Neural cell (in vitro differentiated cells): ENCODE measurements at regions not wholly inside any gene's neighbourhood (a gene's known extent, or its start where the extent isn't known, plus 50 kb on each side); places are given as distances from the start of the nearest gene placed in this dataset.

Experiments
- H2AFZ ChIP-seq: fragments of 200-600, 300-800 bp; sonication (generic), shearing (Covaris generic); 2 replicates; pipeline ENCODE4 v1.6.0; 2014; ENCODE audit warnings: low read depth, mild to moderate bottlenecking, antibody characterized with exemption, low read length, moderate library complexity
- H3F3A ChIP-seq: fragments of 200-600 bp; shearing (Covaris generic); 2 replicates; pipeline ENCODE4 v1.6.1; 2016; ENCODE audit warnings: mild to moderate bottlenecking, moderate library complexity, mixed read lengths, antibody characterized with exemption, low read length; ENCODE audit not compliant: insufficient read depth, poor library complexity, severe bottlenecking
- H3K27ac ChIP-seq: fragments of 200-600, 300-800 bp; sonication (generic), shearing (Covaris generic); 2 replicates; pipeline ENCODE4 v1.5.1; 2014; ENCODE audit warnings: mild to moderate bottlenecking, low read length, moderate library complexity
- H3K27me3 ChIP-seq: fragments of 300-800, 200-600 bp; sonication (generic), shearing (Covaris generic); 2 replicates; pipeline ENCODE4 v1.6.0; 2014; ENCODE audit warnings: mild to moderate bottlenecking, low read depth, low read length, moderate library complexity; ENCODE audit not compliant: insufficient read depth
- H3K36me3 ChIP-seq: fragments of 300-800, 200-600 bp; sonication (generic), shearing (Covaris generic); 2 replicates; pipeline ENCODE4 v1.5.1; 2014; ENCODE audit warnings: mild to moderate bottlenecking, antibody characterized with exemption, low read length, moderate library complexity; ENCODE audit not compliant: insufficient read depth
- H3K4me2 ChIP-seq: fragments of 300-800, 200-600 bp; sonication (generic), shearing (Covaris generic); 2 replicates; pipeline ENCODE4 v1.6.0; 2014; ENCODE audit warnings: mild to moderate bottlenecking, low read length
- H3K4me3 ChIP-seq: fragments of 300-800, 200-600 bp; sonication (generic), shearing (Covaris generic); 2 replicates; pipeline ENCODE4 v1.5.1; 2014; ENCODE audit warnings: mild to moderate bottlenecking, low read length, moderate library complexity
- H3K79me2 ChIP-seq: fragments of 200-600 bp; shearing (Covaris generic); replicated peaks from 2 replicates; pipeline ENCODE4 v1.6.0; 2014; ENCODE audit warnings: mild to moderate bottlenecking, low read length, moderate library complexity; ENCODE audit not compliant: insufficient read depth
- H3K9ac ChIP-seq: fragments of 300-800, 200-600 bp; sonication (generic), shearing (Covaris generic); 2 replicates; pipeline ENCODE4 v1.6.1; 2016; ENCODE audit warnings: mild to moderate bottlenecking, low read length, mixed read lengths
- H3K9me2 ChIP-seq: fragments of 200-600 bp; shearing (Covaris generic); 2 replicates; pipeline ENCODE4 v1.6.1; 2016; ENCODE audit warnings: mild to moderate bottlenecking, low read length, mixed read lengths; ENCODE audit not compliant: insufficient read depth
- H3K9me3 ChIP-seq: fragments of 200-600, 300-800 bp; sonication (generic), shearing (Covaris generic); 2 replicates; pipeline ENCODE4 v1.6.1; 2016; ENCODE audit warnings: mild to moderate bottlenecking, mixed run types, low read length, moderate library complexity, mixed read lengths
- H4K20me1 ChIP-seq: fragments of 200-600 bp; shearing (Covaris generic); 2 replicates; pipeline ENCODE4 v1.6.1; 2016; ENCODE audit warnings: mild to moderate bottlenecking, mixed run types; ENCODE audit not compliant: insufficient read depth
- EP300 ChIP-seq: fragments of 450-650 bp; conservative IDR thresholded peaks from 2 replicates; pipeline ENCODE4 v1.6.1; 2014; ENCODE audit warnings: antibody characterized with exemption, mild to moderate bottlenecking, moderate library complexity; ENCODE audit not compliant: poor library complexity, severe bottlenecking
- EZH2 ChIP-seq: fragments of 200-600, 300-800 bp; shearing (Covaris generic), sonication (generic); IDR thresholded peaks from 2 replicates; pipeline ENCODE4 v1.6.1; 2014; ENCODE audit warnings: antibody characterized with exemption, low read length, borderline replicate concordance, mild to moderate bottlenecking; ENCODE audit not compliant: insufficient read depth, poor library complexity, severe bottlenecking
- MXI1 ChIP-seq: fragments of 450-650 bp; conservative IDR thresholded peaks from 2 replicates; pipeline ENCODE4 v1.6.1; 2014; ENCODE audit warnings: antibody characterized with exemption, mild to moderate bottlenecking; ENCODE audit not compliant: poor library complexity, severe bottlenecking
- POLR2AphosphoS5 ChIP-seq: IDR thresholded peaks from 2 replicates; pipeline ENCODE4 v1.6.1; 2012
- RAD21 ChIP-seq: fragments of 450-650 bp; conservative IDR thresholded peaks from 2 replicates; pipeline ENCODE4 v1.6.1; 2014; ENCODE audit warnings: antibody characterized with exemption, mild to moderate bottlenecking, moderate library complexity
- REST ChIP-seq: IDR thresholded peaks from 2 replicates; pipeline ENCODE4 v1.6.1; 2012; ENCODE audit warnings: borderline replicate concordance
- SMC3 ChIP-seq: fragments of 450-650 bp; conservative IDR thresholded peaks from 2 replicates; pipeline ENCODE4 v1.6.1; 2014; ENCODE audit warnings: antibody characterized with exemption, mild to moderate bottlenecking, moderate library complexity; ENCODE audit not compliant: poor library complexity
- TAF1 ChIP-seq: IDR thresholded peaks from 2 replicates; pipeline ENCODE4 v1.6.1; 2012; ENCODE audit warnings: low read depth
- TF ChIP-seq, protein P1 (sequence below): fragments of 450-650 bp; IDR thresholded peaks from 2 replicates; pipeline ENCODE4 v1.5.1; 2014; ENCODE audit warnings: antibody characterized with exemption, mild to moderate bottlenecking, moderate library complexity; ENCODE audit not compliant: poor library complexity, severe bottlenecking

DNA sequence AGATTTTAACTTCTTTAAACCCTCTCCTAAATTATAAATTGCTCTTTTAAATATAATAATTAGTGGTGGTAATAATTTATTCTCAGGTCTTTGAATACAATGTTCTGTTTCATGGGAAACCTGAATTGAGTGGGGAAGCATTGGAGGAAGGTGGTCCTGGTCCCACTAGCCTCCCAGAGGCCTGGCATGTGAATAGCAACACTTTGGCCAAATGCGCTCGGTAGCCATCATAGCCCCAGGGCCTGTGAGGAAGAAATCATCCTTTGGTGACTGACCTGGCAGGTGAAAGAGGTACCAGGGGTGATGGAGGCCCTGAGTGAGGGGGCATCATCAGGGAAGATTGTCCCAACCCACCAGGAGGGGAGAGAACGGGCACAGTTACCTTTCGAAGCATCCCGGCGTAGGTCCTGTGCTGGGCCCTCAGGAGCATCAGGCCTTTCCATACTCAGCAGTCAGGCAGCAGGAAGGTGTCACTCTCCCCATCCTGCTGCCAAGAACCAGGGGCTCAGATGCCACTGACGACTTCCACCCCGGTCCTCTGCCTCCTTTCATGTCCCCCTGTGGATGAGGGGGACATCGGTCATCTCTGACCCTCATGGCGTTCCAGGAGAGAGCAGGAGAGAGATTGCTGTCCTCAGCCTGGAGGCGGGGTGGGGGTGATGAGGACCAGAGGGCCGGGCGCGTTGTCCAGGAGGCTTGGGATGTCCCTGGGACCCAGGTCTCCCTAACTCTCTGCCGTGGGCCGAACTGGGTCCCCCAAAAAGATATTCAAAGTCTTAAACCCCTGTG lies 78.6 kb upstream of the HPCAL1 start:
- no peaks in the 10 kb centered on the region for H4K20me1 ChIP-seq
- no peaks in the 10 kb centered on the region for H3K36me3 ChIP-seq
- no peaks in the 10 kb centered on the region for H3F3A ChIP-seq
- no peak overlapping the region for H2AFZ ChIP-seq
- H3K4me2 ChIP-seq, result no peak overlapping the region
- no peaks in the 10 kb centered on the region for H3K27me3 ChIP-seq
- no peak overlapping the region for H3K27ac ChIP-seq
- H3K4me3 ChIP-seq, result no peak overlapping the region
- H3K9me3 ChIP-seq, result no peaks in the 10 kb centered on the region
- no peak overlapping the region for H3K9ac ChIP-seq
- H3K9me2 ChIP-seq, result no peaks in the 10 kb centered on the region
- no peaks in the 10 kb centered on the region for H3K79me2 ChIP-seq
- TF ChIP-seq REST (no peak), MXI1 (no peak), EZH2 (no peak), RAD21 (no peak), TAF1 (no peak), EP300 (no peak), POLR2AphosphoS5 (no peak), SMC3 (no peak)
- TF ChIP-seq, protein P1, sequence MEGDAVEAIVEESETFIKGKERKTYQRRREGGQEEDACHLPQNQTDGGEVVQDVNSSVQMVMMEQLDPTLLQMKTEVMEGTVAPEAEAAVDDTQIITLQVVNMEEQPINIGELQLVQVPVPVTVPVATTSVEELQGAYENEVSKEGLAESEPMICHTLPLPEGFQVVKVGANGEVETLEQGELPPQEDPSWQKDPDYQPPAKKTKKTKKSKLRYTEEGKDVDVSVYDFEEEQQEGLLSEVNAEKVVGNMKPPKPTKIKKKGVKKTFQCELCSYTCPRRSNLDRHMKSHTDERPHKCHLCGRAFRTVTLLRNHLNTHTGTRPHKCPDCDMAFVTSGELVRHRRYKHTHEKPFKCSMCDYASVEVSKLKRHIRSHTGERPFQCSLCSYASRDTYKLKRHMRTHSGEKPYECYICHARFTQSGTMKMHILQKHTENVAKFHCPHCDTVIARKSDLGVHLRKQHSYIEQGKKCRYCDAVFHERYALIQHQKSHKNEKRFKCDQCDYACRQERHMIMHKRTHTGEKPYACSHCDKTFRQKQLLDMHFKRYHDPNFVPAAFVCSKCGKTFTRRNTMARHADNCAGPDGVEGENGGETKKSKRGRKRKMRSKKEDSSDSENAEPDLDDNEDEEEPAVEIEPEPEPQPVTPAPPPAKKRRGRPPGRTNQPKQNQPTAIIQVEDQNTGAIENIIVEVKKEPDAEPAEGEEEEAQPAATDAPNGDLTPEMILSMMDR, result no peak

DNA sequence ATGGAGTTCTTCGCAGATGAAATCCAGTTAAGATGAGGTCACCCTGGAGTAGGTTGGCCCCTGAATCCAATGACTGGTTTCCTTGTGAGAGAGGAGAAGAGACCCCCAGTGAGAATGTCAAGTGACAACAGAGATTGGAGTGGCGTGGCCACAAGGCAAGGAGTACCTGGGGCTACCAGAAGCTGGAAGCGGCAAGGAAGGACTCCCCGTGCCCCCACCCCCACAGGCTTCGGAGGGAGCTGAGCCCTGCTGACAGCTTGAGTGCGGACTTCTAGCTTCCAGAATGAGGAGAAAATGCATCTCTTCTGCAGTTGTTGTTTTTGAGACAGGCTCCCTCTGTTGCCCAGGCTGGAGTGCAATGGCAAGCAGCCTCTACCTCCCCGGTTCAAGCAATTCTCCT lies 78.0 kb upstream of the HPCAL1 start:
- Histone ChIP-seq H3K27me3 (no peaks in the 10 kb centered on the region), H3K9ac (no peak overlapping the region), H4K20me1 (no peaks in the 10 kb centered on the region), H3K4me3 (no peak overlapping the region), H3K9me2 (no peaks in the 10 kb centered on the region), H3K9me3 (no peaks in the 10 kb centered on the region), H2AFZ (no peak overlapping the region), H3K79me2 (no peaks in the 10 kb centered on the region), H3K4me2 (no peak overlapping the region), H3F3A (no peaks in the 10 kb centered on the region), H3K27ac (no peak overlapping the region), H3K36me3 (no peaks in the 10 kb centered on the region)
- no peak for TF ChIP-seq MXI1
